B cell (primary cell): ENCODE measurements at regions not wholly inside any gene's neighbourhood (a gene's known extent, or its start where the extent isn't known, plus 50 kb on each side); places are given as distances from the start of the nearest gene placed in this dataset.

ENCODE experiments used
- ATAC-seq: fragments of 200-7000 bp; cut with Tn5 transposase; one replicate; pipeline ENCODE4 v1.10.0; 2021; ENCODE audit warnings: low read depth, mild to moderate bottlenecking, moderate number of reproducible peaks, moderate library complexity
- CTCF ChIA-PET: fragments of 350-600 bp; sonication (Branson Sonifier 250); formaldehyde crosslinking; loops from one replicate; lab custom pipeline; 2021; ENCODE audit warnings: antibody characterized with exemption, inconsistent platforms; lab: Charles Lee
- POLR2A ChIA-PET: fragments of 350-600 bp; sonication (Branson Sonifier 250); formaldehyde crosslinking; loops from one replicate; lab custom pipeline; 2021; ENCODE audit warnings: antibody characterized with exemption; lab: Charles Lee
- DNase-seq: peaks from one replicate; pipeline ENCODE4 v3.0.0; 2013
- H2AFZ ChIP-seq: 2 replicates; pipeline ENCODE4 v1.6.1; 2012; ENCODE audit warnings: mild to moderate bottlenecking, low read depth, low read length; ENCODE audit not compliant: insufficient read depth, poor library complexity, severe bottlenecking
- H3K27ac ChIP-seq, 2 donors: 1 replicate in 1 of 2; 2 replicates in 1 of 2; pipeline ENCODE4 v1.5.1; 2012 to 2013; ENCODE audit warnings: low read length in 2 of 2, mild to moderate bottlenecking in 2 of 2, moderate library complexity in 1 of 2
- H3K27me3 ChIP-seq, 4 experiments: fragments of 200-600 bp in 1 of 4; sonication (generic) in 1 of 4; replicated peaks in 1 of 4; 1 replicate in 2 of 4; 2 replicates in 2 of 4; pipeline versions ENCODE4 v1.6.1 to v1.7.0; 2013 to 2016; ENCODE audit warnings: low read length in 3 of 4, mild to moderate bottlenecking in 2 of 4, mixed read lengths in 1 of 4, moderate library complexity in 1 of 4; ENCODE audit not compliant: insufficient read depth in 4 of 4, control insufficient read depth in 3 of 4; ENCODE audit errors: control extremely low read depth in 1 of 4
- H3K36me3 ChIP-seq, 2 experiments: replicated peaks in 1 of 2; 1 replicate in 1 of 2; 2 replicates in 1 of 2; pipeline versions ENCODE4 v1.6.1 to v1.7.1; 2013; ENCODE audit warnings: low read length in 1 of 2; ENCODE audit not compliant: insufficient read depth in 2 of 2, control insufficient read depth in 1 of 2; ENCODE audit errors: control extremely low read depth in 1 of 2, extremely low read depth in 1 of 2
- H3K4me1 ChIP-seq, 2 donors: fragments of 200-600 bp in 1 of 2; sonication (generic) in 1 of 2; 1 replicate in 1 of 2; 2 replicates in 1 of 2; pipeline versions ENCODE4 v1.5.1 to v1.6.1; 2013 to 2017; ENCODE audit warnings: low read length in 2 of 2; ENCODE audit not compliant: control insufficient read depth in 2 of 2, insufficient read depth in 2 of 2
- H3K4me2 ChIP-seq: replicated peaks from 2 replicates; pipeline ENCODE3; 2012; ENCODE audit warnings: mild to moderate bottlenecking, low read depth, low read length; ENCODE audit not compliant: poor library complexity, severe bottlenecking
- H3K4me3 ChIP-seq, 5 experiments: fragments of 200-600 bp in 1 of 5; sonication (generic) in 1 of 5; 1 replicate in 3 of 5; 2 replicates in 2 of 5; pipeline versions ENCODE4 v1.5.1 to v1.7.0; 2011 to 2016; ENCODE audit warnings: low read length in 4 of 5, mild to moderate bottlenecking in 4 of 5, low read depth in 2 of 5, control low read depth in 1 of 5, moderate library complexity in 1 of 5; ENCODE audit not compliant: insufficient read depth in 1 of 5; ENCODE audit errors: control extremely low read depth in 1 of 5, extremely low read depth in 1 of 5
- H3K79me2 ChIP-seq: fragments of 200-600 bp; sonication (generic); one replicate; pipeline ENCODE4 v1.6.0; 2016; ENCODE audit warnings: low read length; ENCODE audit not compliant: control insufficient read depth, insufficient read depth
- H3K9ac ChIP-seq: fragments of 200-600 bp; sonication (generic); 2 replicates; pipeline ENCODE4 v1.6.1; 2017; ENCODE audit warnings: mild to moderate bottlenecking, low read length, moderate library complexity
- H3K9me3 ChIP-seq, 3 donors: one replicate each; pipeline versions ENCODE4 v1.6.1 to v1.7.1; 2013; ENCODE audit warnings: low read length in 2 of 3; ENCODE audit not compliant: control insufficient read depth in 2 of 3, insufficient read depth in 1 of 3; ENCODE audit errors: control extremely low read depth in 1 of 3
- H4K20me1 ChIP-seq: 2 replicates; pipeline ENCODE4 v1.6.0; 2012; ENCODE audit warnings: mild to moderate bottlenecking, low read length; ENCODE audit not compliant: insufficient read depth, control insufficient read depth, poor library complexity, severe bottlenecking
- H3K27ac Mint-ChIP-seq: one replicate; pipeline ENCODE4 v1.8.0; 2021; ENCODE audit warnings: mixed read lengths
- H3K27me3 Mint-ChIP-seq: one replicate; pipeline ENCODE4 v1.8.0; 2021; ENCODE audit warnings: mixed read lengths
- H3K4me1 Mint-ChIP-seq: one replicate; pipeline ENCODE4 v1.8.0; 2021; ENCODE audit warnings: mixed read lengths
- H3K4me3 Mint-ChIP-seq: one replicate; pipeline ENCODE4 v1.8.0; 2021; ENCODE audit warnings: mixed read lengths
- H3K9me3 Mint-ChIP-seq: one replicate; pipeline ENCODE4 v1.8.0; 2022; ENCODE audit warnings: mixed read lengths; ENCODE audit not compliant: insufficient read depth
- EZH2 ChIP-seq: IDR thresholded peaks from 2 replicates; pipeline ENCODE4 v1.6.1; 2012; ENCODE audit warnings: borderline replicate concordance, low read depth, mild to moderate bottlenecking, moderate library complexity, low read length; ENCODE audit not compliant: insufficient read depth, poor library complexity, severe bottlenecking
- WGBS: methylation state at CpG from one replicate; pipeline ENCODE4 v1.1.5; 2013; ENCODE audit warnings: missing lambda C conversion rate; ENCODE audit not compliant: insufficient coverage; 5-methylcytosine and 5-hydroxymethylcytosine counted together
- intact Hi-C: fragments of 100-400 bp; cut with micrococcal nuclease; formaldehyde crosslinking; loops from one replicate; pipeline ENCODE4 v1.10.0; 2022
- TF ChIP-seq, protein P1 (sequence below): fragments of 200-600 bp; IDR thresholded peaks from one replicate; pipeline ENCODE4 v1.8.0; 2022; ENCODE audit warnings: antibody characterized with exemption, mild to moderate bottlenecking

DNA sequence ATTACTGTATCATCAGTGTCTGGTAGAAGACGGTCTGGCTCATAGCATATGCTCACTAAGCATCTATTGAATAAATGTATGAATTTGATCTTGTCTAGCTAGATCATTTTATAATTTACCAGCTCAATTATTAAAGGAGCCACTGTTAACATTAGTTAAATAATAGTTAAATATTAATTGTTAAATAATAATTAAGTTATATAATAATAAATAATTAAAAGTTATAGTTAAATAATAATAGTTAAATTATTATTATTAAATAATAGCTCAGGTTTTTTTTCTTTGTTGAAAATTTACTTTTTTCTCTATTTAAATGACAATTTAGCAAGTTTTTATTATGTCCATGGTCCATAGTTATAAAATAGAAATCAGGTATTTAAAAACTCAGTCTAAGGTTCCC, 274.4 kb downstream of the OXSM start:
- no CpG with 5 or more reads among the region's 1 CpG for WGBS
- TF ChIP-seq, protein P1, sequence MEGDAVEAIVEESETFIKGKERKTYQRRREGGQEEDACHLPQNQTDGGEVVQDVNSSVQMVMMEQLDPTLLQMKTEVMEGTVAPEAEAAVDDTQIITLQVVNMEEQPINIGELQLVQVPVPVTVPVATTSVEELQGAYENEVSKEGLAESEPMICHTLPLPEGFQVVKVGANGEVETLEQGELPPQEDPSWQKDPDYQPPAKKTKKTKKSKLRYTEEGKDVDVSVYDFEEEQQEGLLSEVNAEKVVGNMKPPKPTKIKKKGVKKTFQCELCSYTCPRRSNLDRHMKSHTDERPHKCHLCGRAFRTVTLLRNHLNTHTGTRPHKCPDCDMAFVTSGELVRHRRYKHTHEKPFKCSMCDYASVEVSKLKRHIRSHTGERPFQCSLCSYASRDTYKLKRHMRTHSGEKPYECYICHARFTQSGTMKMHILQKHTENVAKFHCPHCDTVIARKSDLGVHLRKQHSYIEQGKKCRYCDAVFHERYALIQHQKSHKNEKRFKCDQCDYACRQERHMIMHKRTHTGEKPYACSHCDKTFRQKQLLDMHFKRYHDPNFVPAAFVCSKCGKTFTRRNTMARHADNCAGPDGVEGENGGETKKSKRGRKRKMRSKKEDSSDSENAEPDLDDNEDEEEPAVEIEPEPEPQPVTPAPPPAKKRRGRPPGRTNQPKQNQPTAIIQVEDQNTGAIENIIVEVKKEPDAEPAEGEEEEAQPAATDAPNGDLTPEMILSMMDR, result no peak
- TF ChIP-seq EZH2, result no peak
- Histone ChIP-seq H3K79me2 (no peaks in the 10 kb centered on the region), H2AFZ (no peak overlapping the region), H3K4me3 (no peak overlapping the region), H3K4me2 (no peak overlapping the region), H4K20me1 (no peaks in the 10 kb centered on the region), H3K27me3 (no peaks in the 10 kb centered on the region), H3K9ac (no peak overlapping the region), H3K4me1 (no peaks in the 10 kb centered on the region), H3K9me3 (no peaks in the 10 kb centered on the region), H3K27ac (no peak overlapping the region), H3K36me3 (no peaks in the 10 kb centered on the region)
- intact Hi-C loops, result no loop called here
- POLR2A ChIA-PET, result no interaction called here
- no peaks in the 10 kb centered on the region for H3K4me1 Mint-ChIP-seq
- H3K27me3 Mint-ChIP-seq, result no peaks in the 10 kb centered on the region
- ATAC-seq, result no peak
- CTCF ChIA-PET, result no interaction called here
- no peak overlapping the region for H3K4me3 Mint-ChIP-seq
- DNase-seq, result no peak
- H3K27ac Mint-ChIP-seq, result no peak overlapping the region
- H3K9me3 Mint-ChIP-seq, result no peaks in the 10 kb centered on the region

- Mint-ChIP-seq H3K4me3 (no peak overlapping the region), H3K9me3 (no peaks in the 10 kb centered on the region), H3K4me1 (no peaks in the 10 kb centered on the region), H3K27me3 (no peaks in the 10 kb centered on the region), H3K27ac (no peak overlapping the region)
- no peaks in the 10 kb centered on the region for H4K20me1 ChIP-seq
- WGBS, result no CpG with 5 or more reads among the region's 4 CpGs
- H3K4me1 ChIP-seq, result no peaks in the 10 kb centered on the region
- H2AFZ ChIP-seq, result no peak overlapping the region
- intact Hi-C loops, result no loop called here
- DNase-seq (no peak), ATAC-seq (no peak)
- H3K4me3 ChIP-seq, result no peak overlapping the region
- H3K27me3 ChIP-seq, result no peaks in the 10 kb centered on the region
- H3K79me2 ChIP-seq, result no peaks in the 10 kb centered on the region
- TF ChIP-seq, protein P1, result no peak
- TF ChIP-seq EZH2, result no peak
- no peak overlapping the region for H3K27ac ChIP-seq
- no peaks in the 10 kb centered on the region for H3K36me3 ChIP-seq
- no peak overlapping the region for H3K9ac ChIP-seq
- H3K4me2 ChIP-seq, result no peak overlapping the region
- no peaks in the 10 kb centered on the region for H3K9me3 ChIP-seq
- CTCF ChIA-PET, result no interaction called here
- POLR2A ChIA-PET, result no interaction called here
Observed at GRCh38 chr3:26068890-26069289, 279.0 kb downstream of the OXSM start.
